NT2/D1 (cell line): ENCODE measurements at regions not wholly inside any gene's neighbourhood (a gene's known extent, or its start where the extent isn't known, plus 50 kb on each side); places are given as distances from the start of the nearest gene placed in this dataset.

Experiments used
- SUZ12 ChIP-seq: IDR thresholded peaks from 2 replicates; pipeline ENCODE4 v1.6.1; 2011; ENCODE audit not compliant: insufficient read length, insufficient read depth; ENCODE audit errors: extremely low read depth
- YY1 ChIP-seq: IDR thresholded peaks from 2 replicates; pipeline ENCODE4 v1.6.1; 2011; ENCODE audit not compliant: insufficient read length, insufficient read depth
- ZNF274 ChIP-seq: IDR thresholded peaks from 2 replicates; pipeline ENCODE4 v1.6.1; 2011; ENCODE audit warnings: mild to moderate bottlenecking, low read depth, low read length

GRCh38 chr18:73151086-73151485 lies 283.3 kb upstream of the NETO1 start:
- TF ChIP-seq YY1, result no peak
- no peak for TF ChIP-seq ZNF274
- TF ChIP-seq SUZ12, result no peak
